Nephron progenitor cell (in vitro differentiated cells): ENCODE measurements at regions not wholly inside any gene's neighbourhood (a gene's known extent, or its start where the extent isn't known, plus 50 kb on each side); places are given as distances from the start of the nearest gene placed in this dataset.

Experiments
- DNase-seq: peaks from one replicate; pipeline ENCODE4 v3.0.0; 2021
- H3K27ac Mint-ChIP-seq: 2 replicates; pipeline ENCODE4 v1.8.0; 2021; ENCODE audit warnings: mild to moderate bottlenecking, moderate library complexity, mixed read lengths
- H3K27me3 Mint-ChIP-seq: 2 replicates; pipeline ENCODE4 v1.8.0; 2021; ENCODE audit warnings: mild to moderate bottlenecking, low read depth, mixed read lengths; ENCODE audit not compliant: poor library complexity
- H3K36me3 Mint-ChIP-seq: 2 replicates; pipeline ENCODE4 v1.8.0; 2021; ENCODE audit warnings: low read depth, mixed read lengths
- H3K4me1 Mint-ChIP-seq: 2 replicates; pipeline ENCODE4 v1.8.0; 2021; ENCODE audit warnings: mixed read lengths
- H3K4me3 Mint-ChIP-seq: 2 replicates; pipeline ENCODE4 v1.8.0; 2021; ENCODE audit warnings: mild to moderate bottlenecking, moderate library complexity, mixed read lengths
- H3K9me3 Mint-ChIP-seq: 2 replicates; pipeline ENCODE4 v1.8.0; 2021; ENCODE audit warnings: mild to moderate bottlenecking, moderate library complexity, mixed read lengths
- TF ChIP-seq, protein P1 (sequence below): fragments of 200-600 bp; sonication (generic); IDR thresholded peaks from 2 replicates; pipeline ENCODE4 v1.5.0; 2021; ENCODE audit warnings: antibody characterized with exemption

DNA sequence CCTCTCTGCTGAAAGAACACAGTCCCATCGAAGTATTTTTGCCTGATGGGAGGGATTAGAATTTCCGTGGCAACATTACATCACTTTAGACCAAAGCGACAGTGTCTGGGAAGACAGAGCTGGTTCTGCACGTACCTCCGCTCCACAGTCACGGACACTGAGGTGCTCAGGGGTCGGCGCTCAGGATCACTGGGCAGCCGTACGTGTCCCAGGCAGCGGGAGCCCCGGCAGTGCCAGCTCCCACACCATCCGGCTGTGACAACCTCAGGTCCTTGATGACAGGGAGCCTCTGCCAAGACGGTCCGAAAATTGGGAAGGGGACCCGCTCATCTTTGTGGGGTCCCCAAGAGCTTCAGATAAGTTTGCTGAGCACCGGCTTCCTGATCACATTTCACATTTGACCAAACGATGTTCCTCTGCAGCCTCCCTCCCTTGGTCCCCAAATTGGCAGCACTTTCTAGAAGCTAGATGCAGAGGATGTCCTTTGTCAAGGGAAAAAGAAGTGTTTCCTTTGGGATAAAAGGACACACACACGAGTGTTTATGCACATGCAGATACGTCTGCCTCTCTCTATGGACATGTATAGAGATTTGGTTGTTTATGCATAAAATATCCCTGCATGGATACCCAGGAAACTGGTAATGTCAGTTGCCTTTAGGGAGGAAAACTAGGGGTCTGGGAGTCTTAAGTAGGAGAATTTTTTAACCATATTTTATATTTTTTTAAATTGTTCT lies 61.6 kb upstream of the LINC01488 start:
- peaks cover 12% of the 10 kb centered on the region for H3K9me3 Mint-ChIP-seq
- no peak overlapping the region for H3K27ac Mint-ChIP-seq

DNA sequence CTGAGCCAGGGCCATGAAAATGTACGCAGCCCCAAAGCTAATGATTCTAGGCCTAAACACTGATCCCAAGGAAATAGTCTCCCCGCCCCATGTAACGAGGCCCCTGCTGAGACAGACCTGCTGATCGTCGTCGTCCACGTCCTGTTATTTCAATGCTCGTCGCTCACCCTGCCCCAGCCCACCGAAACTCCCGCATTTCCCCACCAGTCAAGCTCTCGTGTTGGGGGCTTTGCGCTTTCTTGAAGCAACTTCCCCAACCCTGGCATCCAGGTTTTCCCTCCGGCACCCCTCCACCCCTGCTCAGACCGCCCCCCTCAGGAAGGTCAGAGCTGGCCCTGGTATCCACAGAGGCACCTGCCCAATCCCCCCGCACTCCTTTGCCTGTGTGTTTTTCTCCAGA lies 58.8 kb upstream of the LINC01488 start:
- Mint-ChIP-seq H3K4me3 (no peak overlapping the region), H3K36me3 (no peaks in the 10 kb centered on the region), H3K4me1 (peaks cover 47% of the 10 kb centered on the region), H3K27me3 (peaks cover 2% of the 10 kb centered on the region), H3K27ac (no peak overlapping the region), H3K9me3 (peaks cover 23% of the 10 kb centered on the region)
- DNase-seq: no peak
- TF ChIP-seq, protein P1, sequence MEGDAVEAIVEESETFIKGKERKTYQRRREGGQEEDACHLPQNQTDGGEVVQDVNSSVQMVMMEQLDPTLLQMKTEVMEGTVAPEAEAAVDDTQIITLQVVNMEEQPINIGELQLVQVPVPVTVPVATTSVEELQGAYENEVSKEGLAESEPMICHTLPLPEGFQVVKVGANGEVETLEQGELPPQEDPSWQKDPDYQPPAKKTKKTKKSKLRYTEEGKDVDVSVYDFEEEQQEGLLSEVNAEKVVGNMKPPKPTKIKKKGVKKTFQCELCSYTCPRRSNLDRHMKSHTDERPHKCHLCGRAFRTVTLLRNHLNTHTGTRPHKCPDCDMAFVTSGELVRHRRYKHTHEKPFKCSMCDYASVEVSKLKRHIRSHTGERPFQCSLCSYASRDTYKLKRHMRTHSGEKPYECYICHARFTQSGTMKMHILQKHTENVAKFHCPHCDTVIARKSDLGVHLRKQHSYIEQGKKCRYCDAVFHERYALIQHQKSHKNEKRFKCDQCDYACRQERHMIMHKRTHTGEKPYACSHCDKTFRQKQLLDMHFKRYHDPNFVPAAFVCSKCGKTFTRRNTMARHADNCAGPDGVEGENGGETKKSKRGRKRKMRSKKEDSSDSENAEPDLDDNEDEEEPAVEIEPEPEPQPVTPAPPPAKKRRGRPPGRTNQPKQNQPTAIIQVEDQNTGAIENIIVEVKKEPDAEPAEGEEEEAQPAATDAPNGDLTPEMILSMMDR: no peak

More for the DNA sequence above, 61.6 kb upstream of the LINC01488 start:
- Mint-ChIP-seq H3K4me3 (no peak overlapping the region), H3K4me1 (peaks cover 55% of the 10 kb centered on the region), H3K27me3 (peaks cover 2% of the 10 kb centered on the region), H3K36me3 (no peaks in the 10 kb centered on the region)
- TF ChIP-seq, protein P1: no peak
- DNase-seq: no peak

DNA sequence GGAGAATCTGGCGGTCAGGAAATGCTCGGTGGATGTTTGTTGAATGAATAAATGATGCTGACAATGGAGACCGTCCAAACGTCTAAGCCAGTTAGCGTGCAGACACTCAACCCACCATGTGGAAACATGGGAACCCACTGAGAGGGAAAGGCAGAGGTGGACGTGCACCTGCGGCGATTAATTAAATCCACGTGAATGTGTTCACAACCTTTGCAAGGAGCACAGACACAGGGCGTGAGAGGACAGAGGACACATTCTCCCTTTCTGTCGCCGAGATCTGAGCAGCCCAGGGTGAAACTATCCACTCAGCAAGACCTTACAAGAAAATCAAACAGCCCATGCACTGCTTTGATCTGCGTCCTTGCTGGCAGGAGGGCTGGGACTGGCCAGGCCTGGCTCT lies 58.3 kb upstream of the LINC01488 start:
- H3K4me1 Mint-ChIP-seq: peaks cover 47% of the 10 kb centered on the region
- H3K9me3 Mint-ChIP-seq: peaks cover 23% of the 10 kb centered on the region
- no peaks in the 10 kb centered on the region for H3K36me3 Mint-ChIP-seq
- TF ChIP-seq, protein P1: no peak
- no peak for DNase-seq
- peaks cover 2% of the 10 kb centered on the region for H3K27me3 Mint-ChIP-seq
- H3K4me3 Mint-ChIP-seq: no peak overlapping the region
- no peak overlapping the region for H3K27ac Mint-ChIP-seq

DNA sequence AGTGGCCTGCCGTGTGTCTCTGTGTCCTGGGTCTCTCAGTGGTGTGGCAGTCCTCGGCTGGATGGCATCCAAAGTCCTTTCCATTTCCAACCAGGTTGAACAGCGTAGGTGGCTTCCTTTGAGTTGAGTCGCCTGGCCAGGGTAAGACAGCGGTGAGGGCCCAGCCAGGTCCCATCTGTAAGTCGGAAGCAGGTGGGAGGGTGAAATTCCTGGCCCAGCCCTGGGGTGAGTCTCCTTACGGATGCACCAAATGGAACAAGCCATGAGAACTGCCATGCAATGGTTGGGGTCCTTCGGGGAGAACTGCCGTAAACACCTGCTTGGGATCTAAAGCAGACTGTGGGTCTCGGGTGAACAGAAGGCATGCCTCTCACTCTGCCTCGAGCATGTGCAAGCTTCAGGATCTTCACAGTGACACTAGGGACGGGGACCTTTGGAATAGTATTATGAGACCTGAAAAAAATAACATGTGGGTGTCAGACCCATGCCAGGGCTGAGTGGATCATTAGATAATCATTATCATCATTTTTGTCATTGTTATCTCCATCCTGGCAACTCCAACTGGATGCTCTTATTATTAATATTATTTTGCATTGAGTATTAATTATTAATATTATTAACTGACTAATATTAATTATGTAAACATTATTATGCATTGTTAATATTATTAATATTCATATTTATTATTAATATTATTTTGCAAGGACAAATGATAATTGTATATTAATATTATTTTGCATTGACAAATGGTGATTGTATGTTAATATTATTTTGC lies 57.7 kb upstream of the LINC01488 start:
- no peaks in the 10 kb centered on the region for H3K36me3 Mint-ChIP-seq
- no peak overlapping the region for H3K27ac Mint-ChIP-seq
- peaks cover 23% of the 10 kb centered on the region for H3K9me3 Mint-ChIP-seq
- peaks cover 2% of the 10 kb centered on the region for H3K27me3 Mint-ChIP-seq
- H3K4me3 Mint-ChIP-seq: no peak overlapping the region
- DNase-seq: no peak
- TF ChIP-seq, protein P1: no peak
- H3K4me1 Mint-ChIP-seq: peaks cover 47% of the 10 kb centered on the region

DNA sequence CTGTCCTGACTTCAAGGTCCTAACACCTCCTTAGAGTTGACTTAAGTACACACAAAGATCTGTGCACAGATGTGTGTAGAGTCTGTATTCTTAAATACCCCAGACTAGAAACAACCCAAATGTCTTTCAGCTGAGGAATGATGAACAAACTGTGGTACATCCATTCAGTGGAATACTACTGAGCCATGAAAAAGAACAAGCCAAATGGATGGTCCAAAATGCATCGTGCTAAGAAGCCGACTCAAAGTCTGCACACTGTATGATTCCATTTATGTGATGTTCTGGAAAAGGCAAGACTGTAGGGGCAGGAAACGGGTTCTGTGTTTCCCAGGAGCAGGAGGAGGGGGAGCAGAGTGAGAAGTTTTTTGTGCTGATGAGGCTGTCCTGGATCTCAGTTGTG lies 56.7 kb upstream of the LINC01488 start:
- Mint-ChIP-seq H3K9me3 (peaks cover 23% of the 10 kb centered on the region), H3K4me1 (peaks cover 39% of the 10 kb centered on the region), H3K4me3 (no peak overlapping the region), H3K27ac (no peak overlapping the region), H3K27me3 (peaks cover 2% of the 10 kb centered on the region), H3K36me3 (no peaks in the 10 kb centered on the region)
- no peak for DNase-seq
- TF ChIP-seq, protein P1: no peak
